NCI-H510A treated with DMSO at 0.1 percent for 48 hours (cell line): ENCODE measurements at regions not wholly inside any gene's neighbourhood (a gene's known extent, or its start where the extent isn't known, plus 50 kb on each side); places are given as distances from the start of the nearest gene placed in this dataset.

ENCODE experiments used
- DNase-seq: peaks from one replicate; lab custom pipeline; 2025; lab: John Stamatoyannopoulos, UW

DNA sequence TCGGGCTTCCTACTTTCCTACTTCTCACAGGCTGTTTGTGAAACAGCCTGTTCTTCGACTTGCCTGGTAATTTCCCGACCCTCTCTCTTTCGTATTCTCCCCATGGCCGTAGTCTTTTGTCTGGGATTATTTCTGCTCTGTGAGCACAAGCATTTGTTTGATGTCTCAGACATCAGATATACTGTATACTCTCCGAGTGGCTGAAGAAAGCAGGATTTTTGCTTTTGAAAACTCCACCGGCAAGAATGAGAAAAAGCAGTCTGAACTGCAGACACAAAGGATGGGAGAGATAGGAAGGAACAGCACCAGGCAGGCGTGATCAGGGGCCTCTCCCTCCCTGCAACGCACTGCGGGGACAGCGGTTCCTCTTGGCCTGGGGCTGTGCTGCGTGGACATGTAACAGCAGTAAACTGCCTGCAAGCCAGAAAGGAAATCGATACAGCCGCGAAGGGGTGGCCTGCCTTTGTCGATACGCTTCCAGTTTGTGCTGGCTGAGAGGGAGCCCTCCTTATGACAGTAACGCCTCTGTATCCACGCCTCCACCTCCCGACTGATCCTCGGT lies 313.9 kb upstream of the TLE4 start:
- no peak for DNase-seq

DNA sequence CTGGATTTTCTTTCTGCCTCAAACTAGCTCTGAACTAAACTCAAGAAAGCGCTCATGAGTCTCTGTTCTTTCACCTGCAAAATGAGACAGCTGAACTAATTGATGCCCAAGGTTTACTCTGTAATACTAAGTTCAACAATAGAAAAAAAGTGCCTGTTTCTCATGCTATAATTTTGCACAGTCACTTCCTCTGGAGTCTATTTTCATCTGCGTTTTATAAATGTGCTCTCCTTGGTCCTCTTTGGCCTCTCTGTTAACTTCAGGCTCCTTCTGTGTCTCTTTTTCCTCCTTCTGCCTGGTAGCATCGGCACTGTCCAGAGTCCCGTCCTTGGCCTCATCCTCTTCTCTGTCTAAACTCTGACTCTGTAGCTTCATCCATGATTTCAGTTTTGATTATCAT lies 311.9 kb upstream of the TLE4 start:
- DNase-seq, result no peak

DNA sequence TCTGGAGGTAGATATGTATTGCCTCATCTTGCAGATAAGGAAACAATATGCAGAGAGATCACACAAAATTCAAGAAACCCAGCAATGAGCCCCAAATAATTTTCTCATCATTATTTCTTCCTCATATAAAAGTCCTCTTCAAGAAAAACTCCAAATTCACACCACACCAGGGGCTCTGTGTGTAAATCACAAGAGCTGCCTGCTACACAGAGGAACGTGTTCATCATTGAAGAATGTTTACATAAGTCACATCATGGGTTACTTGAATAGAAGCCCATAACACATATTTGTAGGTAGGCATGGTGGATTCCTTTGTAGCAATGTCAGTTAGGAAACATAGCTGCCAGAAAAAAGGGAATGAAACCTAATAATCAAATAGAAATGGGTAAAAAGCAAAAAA lies 308.1 kb upstream of the TLE4 start:
- no peak for DNase-seq

DNA sequence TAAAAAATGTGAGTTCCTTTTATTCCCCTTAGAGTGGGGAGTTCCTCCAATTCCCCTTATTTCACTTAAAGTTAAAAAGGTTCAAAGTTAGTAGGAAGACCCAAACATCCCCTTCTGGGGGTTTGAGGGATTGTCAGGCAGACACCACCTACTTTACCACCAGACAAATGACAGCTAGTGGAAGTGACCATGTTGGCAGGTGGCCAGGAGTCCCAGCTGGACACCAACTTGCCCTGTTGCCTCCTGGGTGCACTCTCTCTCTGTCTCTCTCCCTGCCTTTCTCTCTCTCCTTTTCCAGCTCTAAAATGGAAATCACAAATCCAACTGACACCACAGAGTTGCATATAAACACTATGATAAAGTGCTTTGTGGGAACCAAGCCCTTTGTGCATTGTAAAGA lies 307.7 kb upstream of the TLE4 start:
- peak; percentile 63 for DNase-seq

DNA sequence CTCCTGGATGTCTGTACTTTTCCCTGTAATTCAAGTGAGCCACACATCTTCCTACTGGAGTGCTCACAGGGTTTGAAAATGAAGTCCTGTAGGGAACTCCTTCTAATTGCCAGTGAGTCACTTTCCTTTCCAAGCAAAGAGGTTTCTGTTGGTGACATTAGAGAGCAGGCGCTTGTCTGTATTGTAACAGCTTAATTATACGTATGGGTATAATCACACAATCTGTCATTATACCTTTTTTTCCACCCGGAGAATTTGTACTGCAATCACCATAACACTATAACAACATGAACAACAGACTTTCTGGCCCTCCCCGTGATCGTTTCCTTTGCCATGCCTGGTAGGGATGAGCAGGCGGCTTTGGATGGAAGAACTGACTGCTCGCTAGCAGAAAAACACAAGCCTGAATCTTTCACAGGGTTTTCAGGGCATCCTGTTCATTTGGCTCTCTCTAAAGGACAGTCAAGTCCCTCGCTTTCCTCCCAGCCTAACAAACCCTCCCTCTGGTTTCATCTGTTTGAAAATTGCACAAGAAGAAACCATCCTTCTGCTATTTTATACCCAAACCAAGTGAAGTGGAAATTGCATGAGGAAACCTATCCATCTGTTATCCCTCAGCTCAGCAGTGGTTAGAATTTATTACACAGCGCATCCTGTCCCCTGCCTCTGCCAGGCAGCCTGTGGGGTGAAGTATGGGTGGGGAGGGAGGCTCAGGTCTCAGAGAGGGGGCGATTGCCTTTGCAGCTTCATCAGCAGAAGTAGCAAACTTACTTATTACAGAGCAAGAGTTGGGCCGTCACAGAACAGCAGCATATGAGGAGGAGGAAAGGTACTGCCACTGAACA lies 307.0 kb upstream of the TLE4 start:
- DNase-seq, result no peak

GRCh38 chr9:79266986-79267385 lies 304.8 kb upstream of the TLE4 start:
- no peak for DNase-seq

GRCh38 chr9:79268806-79269205 lies 303.0 kb upstream of the TLE4 start:
- DNase-seq, result peak; percentile 42

DNA sequence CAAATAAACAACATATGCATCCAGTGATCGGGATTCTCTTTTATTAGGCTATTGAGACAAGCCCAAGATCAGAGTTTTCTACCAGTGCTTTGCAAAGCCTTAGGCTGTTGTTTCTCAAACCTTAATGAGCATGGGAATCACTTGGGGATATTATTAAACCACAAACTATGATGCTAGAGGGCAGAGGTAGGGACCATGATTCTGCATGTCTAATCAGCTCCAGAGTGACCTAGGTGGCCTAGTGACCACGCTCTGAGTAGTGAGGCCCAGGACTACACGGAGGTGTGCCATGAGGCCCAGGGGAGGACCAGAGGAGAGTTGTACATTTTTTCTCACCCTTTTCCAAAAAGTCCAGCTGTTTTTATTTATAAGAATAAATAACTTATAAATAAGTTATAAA lies 298.5 kb upstream of the TLE4 start:
- DNase-seq, result no peak

DNA sequence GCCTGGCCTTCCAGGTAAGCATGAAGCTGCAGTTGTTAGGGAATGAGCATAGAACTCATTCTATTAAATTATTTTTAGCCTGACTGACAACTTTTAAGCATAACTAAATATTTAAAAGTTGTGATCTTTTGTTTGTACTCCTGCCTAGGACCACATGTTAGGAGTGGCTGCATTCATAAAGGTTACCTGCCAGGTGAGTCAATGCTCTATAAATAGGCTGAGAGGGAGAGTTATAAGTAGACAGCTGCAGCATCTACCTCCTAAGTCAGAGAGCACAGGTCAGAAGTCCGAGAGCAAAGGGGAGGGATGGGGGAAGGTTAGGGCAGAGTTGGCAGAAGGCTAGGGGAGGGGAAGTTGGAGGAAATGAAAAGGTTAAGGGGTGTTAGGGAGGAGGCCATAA lies 292.4 kb upstream of the TLE4 start:
- peak; percentile 60 for DNase-seq

DNA sequence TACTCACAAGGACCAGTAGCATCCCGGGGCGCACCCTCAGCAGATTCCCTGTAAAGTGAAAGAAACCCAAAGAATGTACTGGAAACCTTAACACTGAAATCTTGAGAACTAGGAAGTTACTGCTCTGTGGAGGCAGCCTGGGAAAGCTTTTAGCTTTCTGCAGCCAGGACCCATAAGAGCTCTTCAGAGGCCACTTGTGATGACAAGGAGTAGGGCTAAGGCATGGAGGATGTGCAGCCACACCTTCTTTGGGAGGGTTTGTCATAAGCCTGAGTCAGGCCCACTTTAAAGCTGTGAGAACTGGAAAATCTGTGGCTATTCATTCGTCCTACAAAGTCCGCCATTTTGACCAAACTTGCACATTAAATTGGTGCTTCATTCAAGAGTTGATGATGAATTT lies 291.1 kb upstream of the TLE4 start:
- DNase-seq, result peak; percentile 48

- no peak for DNase-seq
Measured at GRCh38 chr9:79284081-79284480, 287.7 kb upstream of the TLE4 start.

- DNase-seq, result no peak
Measured at GRCh38 chr9:79286992-79287707, 284.6 kb upstream of the TLE4 start.

GRCh38 chr9:79287708-79288290 lies 284.0 kb upstream of the TLE4 start:
- no peak for DNase-seq

GRCh38 chr9:79289856-79290255 lies 281.9 kb upstream of the TLE4 start:
- no peak for DNase-seq

- no peak for DNase-seq
Measured at GRCh38 chr9:79292731-79293280, 279.0 kb upstream of the TLE4 start.

DNA sequence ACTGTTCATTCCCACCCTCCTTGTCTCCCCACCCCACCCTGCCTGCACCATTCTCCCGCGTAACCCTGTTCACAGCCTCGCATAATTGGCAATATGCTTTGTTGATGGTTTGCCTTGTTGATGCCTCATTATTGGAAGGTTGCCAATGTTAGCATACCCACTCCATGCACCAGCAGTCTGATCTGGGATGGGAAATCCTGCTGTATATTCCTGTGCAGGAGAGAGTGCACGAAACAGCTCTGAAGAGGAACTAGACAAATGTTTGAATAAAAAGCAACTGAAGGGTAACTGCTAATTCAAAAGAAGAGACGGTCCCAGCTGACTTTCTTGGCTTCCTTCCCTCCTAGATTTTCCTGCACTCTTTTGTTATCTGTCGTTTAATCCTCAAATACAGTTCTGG lies 271.7 kb upstream of the TLE4 start:
- DNase-seq, result peak; percentile 86

- no peak for DNase-seq
Measured at GRCh38 chr9:79301085-79301484, 270.7 kb upstream of the TLE4 start.

DNA sequence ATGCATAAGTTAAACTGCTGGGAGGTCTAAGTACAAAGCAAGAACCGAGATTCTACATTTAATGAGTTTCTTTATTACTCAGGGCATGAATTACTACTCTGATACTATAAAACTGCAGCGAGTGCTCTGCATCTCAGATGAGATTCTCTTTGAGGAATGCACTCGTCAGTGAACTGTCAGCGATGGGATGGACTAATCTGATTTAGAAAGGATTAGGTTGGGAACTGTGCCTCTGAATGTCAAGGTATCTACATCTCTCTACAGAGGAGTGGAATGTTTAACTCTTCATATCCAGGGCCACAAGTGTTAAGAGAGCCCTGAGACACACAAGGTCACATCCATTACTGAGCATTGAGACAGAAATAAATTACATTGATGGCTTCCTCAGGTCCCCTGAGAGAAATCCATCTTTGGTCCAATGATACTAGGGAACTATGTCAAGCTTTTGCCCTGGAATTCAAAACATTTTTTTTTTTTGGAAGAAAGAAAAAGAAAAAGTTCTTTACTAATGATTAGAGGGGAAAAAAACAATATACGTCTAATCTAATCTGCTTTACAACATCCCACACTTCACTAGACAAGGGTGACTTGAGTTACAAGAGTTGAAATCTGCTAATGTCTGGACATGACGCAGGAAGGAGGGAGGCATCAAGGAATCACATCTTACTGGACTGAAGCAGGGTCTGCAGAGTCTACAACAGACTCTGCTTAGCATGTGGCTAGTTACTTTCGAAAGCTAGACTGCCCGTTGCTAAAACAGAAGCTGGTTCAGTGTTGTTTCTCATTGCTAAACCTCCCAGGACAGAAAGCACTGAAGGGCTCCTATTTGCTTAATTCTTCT lies 270.0 kb upstream of the TLE4 start:
- DNase-seq, result no peak

DNA sequence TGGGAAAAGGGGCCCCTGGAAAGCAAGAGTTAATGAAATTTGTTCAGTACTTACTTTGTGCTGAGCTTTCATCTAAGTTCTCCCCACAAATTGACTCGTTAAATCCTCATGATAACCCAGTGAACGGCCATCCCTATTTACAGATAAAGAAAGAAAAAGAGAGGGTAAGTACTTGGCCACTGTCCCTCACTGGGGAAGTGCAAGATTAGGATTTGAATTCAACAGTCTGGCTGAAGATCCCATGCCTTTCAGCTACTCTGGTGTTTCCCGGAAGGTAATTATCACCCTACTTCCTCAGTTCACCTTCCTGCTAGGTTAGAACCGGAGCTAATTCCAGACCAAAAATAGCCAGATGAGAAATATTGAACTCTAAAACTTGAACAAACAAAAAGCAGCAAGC lies 269.2 kb upstream of the TLE4 start:
- DNase-seq, result no peak

GRCh38 chr9:79308012-79308411 lies 263.8 kb upstream of the TLE4 start:
- no peak for DNase-seq

DNA sequence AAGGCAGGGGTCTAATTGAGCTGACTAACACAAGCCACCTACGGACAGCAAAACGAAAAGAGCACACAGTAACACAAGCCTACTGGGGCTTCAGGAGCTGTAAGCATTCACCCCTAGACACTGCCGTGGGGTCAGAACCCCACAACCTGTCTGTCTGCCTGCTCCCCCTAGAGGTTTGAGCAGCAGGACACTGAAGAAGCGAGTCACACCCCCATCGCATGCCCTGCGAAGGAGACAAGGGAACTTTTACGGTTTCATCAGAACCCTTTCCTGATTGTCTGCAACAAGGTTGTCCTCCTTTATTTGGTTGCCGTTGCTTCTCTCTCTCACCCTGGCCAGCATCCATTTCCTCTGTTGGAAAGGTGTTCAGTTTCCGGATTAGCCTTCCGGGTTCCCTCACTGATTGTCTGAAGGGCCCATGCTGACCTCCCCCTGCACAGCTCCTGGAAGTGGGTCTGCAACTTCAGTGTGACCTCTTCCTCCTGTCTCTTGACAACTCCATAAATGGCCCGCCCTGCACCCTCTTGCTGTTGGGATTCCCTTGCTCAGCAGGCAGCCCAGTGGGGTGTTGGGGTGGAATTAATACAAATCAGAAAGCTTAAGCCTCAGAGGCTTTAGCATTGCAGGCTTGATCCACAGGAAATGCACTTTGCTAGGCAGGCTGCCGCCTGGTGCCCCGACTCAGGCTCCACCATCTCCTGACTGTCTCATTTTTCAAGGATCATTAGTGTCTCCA lies 258.9 kb upstream of the TLE4 start:
- no peak for DNase-seq
